NOMO-1 (cell line): ENCODE measurements at regions not wholly inside any gene's neighbourhood (a gene's known extent, or its start where the extent isn't known, plus 50 kb on each side); places are given as distances from the start of the nearest gene placed in this dataset.
"Not testable (repeated sequence)": the region's sequence is repeated elsewhere in the genome, so short reads cannot be mapped to it uniquely, and the experiment has no call there.

Experiments used
- DNase-seq, 2 experiments: peaks; one replicate each; lab custom pipeline; 2025; ENCODE audit not compliant: unreplicated experiment in 2 of 2; lab: John Stamatoyannopoulos, UW

DNA sequence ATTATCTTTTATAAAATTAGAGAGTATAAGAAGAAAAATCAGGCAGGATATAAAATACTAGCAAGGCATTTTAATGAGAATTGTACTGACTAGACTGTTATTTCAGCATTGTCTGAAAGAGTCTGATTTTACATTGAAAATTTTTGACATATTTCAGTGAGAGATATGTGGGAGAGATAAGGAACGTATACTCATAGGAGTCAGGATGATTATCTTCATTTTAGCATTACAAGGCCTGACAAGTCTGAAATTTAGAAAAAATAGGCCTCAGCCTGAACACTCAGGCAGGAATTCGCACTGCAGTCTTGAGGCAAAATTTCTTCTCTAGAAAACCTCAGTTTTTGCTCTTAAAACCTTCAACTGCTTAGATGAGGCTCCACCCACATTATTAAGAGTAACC lies 386.0 kb downstream of the HGF start:
- no peak for DNase-seq

- not testable (repeated sequence) for DNase-seq
Measured at GRCh38 chr7:81374641-81375040, 395.2 kb downstream of the HGF start.

DNA sequence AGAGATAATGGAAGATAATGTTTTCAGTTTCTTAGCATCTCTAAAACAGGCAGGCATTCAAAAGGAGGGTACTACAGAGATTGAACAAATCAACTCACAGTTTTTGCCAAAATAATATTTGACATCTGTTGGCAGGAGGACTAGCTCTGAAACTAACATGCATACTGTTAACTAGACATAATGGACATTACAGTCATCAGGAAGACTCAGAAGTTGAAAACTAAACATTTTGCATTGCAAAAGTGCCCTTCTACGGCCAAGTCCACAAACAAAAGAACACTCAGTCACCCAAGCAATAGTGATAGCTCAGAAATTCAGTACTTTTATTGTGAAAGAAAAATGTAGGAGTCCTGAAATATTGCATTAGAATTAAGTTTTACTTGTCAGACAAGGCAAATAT lies 399.0 kb downstream of the HGF start:
- no peak for DNase-seq

DNA sequence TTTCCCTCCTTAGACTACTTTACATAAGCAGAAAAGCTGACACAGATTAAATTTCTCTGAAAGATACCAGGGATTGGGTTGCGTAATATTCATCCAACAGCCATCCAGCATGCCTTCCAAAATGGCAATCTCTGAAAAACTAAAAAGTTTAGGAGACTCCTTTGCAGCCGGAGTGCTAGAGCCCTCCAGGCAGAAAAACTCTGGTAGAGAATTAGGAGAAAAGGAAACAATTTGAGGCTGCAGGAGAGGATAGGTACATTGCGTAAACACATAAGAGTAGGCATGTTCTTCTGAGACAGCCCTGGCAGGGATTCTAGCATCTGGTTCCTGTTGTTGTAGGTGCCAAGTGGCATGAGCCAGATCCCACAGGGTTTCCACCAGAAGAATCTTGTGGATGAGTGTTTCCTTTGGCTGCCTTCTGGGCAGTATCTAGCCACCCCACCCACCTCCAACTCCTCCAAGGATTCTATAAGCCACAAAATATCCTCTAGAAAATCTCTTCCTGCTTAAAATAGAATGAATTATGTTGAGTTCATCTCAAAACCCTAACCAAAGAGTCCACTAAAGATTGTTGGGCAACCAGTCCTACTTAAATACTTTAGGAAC lies 402.4 kb downstream of the HGF start:
- DNase-seq: no peak

DNA sequence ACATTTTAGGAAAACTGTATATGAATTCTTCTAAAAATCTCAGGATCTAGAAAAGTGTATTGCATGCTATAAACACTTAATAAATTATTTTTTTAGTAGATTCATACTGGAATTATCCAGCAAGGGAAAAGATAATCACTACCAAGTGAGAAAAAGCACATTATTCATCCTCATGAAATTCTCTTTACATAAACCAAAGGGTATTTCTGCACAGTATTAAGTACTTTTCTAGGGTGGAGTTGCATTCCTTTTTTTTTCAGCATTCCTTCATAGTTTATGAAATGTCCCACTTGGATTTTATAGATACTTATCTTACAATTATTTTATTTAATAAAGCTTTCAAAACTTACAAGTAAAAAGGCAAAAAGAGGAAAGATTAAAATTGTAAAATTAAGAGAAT lies 403.3 kb downstream of the HGF start:
- DNase-seq: no peak

DNA sequence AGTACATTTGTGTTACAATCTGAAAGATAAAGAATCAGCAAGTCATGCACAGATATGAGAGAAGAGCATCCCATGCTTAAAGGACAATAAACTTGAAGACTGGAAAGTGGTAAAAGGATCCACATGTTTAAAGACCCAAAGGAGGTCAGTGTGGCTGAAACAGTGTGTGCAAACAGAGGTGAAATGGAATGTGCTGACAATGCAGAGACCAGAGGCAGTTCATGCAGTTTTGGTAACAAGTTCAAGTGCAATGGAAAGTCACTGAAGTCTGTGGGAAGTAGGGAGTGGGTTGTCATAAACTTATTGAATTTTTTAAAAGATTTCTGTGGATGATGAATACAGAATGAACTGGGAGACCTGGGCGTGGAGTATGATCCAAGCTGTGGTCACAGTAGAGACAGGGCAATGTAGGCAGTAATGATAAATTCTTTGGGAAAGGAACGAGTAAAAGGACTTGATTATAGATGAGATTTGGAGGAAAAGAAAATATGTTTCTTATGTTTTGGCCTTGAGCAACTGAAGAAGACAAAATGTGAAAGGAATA lies 408.0 kb downstream of the HGF start:
- DNase-seq: no peak

DNA sequence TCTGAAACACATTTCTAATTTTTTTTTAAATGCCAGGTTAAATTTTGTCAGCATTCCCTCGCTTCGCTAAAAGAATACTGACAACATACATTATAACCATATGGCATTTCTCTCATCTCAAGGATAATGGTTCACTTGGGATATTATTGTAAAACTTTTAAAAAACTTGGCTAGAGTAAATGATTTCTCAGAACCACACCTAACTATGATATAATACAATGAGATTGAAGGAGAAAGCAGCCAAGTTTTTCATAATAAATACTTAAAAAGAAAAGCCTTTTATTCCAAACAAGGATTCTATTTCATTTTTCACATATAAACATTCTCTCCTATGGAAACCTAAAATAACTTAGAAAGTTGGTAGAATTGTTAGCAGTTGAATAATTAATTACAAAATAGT lies 413.9 kb downstream of the HGF start:
- DNase-seq: no peak

DNA sequence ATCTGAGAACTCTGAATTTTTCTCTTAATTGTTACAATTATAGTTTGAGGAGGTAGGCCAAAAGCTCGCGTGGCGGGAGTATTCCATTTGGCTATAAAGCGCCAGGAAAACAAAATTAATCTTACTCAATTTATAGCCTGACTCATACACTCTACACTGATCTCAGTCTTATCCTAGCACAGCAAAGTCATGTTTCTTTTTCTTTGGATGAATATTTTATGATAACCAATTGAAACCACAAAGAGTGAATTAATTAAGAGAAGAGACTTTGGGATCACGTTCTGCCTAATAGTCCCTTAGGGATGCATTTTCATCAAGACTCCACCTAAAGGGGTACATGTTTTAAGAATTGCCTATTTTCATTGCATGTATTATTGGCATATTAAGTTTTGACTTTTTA lies 420.8 kb downstream of the HGF start:
- no peak for DNase-seq

DNA sequence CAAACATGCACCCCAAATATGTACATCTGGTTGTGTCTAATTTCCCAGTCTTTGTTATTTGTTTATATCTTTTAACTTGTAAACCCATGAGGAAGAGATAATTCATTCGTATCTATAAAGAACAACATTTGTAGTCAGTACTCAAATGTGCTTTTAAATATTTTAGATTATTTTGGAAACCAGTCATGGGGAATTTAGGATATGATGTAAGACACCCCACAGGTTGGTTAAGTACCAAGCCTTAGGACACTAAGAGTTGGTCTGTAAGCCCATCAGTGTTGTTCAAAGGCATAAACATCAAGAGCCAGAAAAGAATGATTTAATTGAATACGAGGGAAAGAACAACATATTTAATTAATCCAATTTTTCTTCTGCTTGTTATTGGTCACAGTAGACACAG lies 421.1 kb upstream of the SEMA3C start:
- DNase-seq: no peak

- DNase-seq: no peak
Measured at GRCh38 chr7:81333536-81333935, 414.7 kb upstream of the SEMA3C start.

- DNase-seq: no peak
Measured at GRCh38 chr7:81333004-81333403, 414.2 kb upstream of the SEMA3C start.

GRCh38 chr7:81331061-81332018 lies 412.5 kb upstream of the SEMA3C start:
- no peak for DNase-seq

- DNase-seq: no peak
Measured at GRCh38 chr7:81330108-81330507, 411.3 kb upstream of the SEMA3C start.

DNA sequence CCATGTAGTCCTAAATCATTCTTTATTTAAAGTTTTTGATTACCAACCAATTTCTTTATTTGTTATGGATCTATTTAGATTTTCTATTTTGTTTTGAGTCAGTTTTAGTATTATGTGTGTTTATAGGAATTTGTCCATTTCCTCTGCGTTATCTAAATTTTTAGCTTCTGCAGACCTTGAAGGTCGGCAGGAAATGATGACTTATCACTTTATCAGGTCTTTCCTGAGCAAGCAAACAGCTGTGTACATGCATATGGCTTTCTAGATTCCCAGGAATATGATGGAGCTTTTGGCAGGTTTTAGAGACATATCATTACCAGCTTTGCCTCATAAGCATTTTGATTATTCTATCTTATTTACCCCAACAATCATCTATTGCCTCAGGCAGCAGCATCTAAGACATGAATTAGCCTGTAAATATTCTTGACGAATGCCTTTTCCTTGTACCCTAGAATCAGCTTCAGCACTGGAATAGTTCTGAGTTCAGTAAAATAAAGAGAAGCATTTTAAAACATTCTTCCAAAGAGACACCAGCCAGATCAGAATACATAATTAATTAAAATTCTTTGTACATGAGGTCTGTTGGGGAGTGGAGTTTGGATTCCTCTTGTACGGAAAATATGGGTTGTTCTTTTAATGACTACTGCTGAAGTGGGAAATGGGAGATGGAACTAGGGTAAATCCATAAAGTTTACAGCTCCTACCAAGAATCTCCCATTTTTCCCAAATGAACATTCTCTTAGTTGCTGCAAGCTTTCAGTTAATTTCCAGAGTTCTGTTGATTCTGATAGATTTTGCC lies 408.8 kb upstream of the SEMA3C start:
- no peak for DNase-seq

DNA sequence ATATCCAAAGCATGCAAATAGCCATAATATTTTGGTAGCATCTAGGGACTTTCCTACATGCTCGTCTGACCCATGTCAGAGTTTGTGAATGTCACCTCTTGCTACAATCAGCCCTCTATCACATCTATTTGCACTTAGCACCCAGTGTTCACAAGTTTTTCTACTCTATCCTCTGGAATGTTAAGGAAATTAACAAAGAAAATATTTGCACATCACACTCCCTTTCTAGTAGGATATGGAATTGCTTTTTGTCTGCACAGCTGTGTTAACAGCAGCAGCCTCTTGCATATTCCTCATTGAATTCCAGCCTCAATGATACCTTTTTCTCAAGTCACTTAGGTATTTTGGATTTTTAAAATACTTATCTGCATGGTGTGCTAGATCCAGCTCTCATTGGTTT lies 403.1 kb upstream of the SEMA3C start:
- DNase-seq: no peak

DNA sequence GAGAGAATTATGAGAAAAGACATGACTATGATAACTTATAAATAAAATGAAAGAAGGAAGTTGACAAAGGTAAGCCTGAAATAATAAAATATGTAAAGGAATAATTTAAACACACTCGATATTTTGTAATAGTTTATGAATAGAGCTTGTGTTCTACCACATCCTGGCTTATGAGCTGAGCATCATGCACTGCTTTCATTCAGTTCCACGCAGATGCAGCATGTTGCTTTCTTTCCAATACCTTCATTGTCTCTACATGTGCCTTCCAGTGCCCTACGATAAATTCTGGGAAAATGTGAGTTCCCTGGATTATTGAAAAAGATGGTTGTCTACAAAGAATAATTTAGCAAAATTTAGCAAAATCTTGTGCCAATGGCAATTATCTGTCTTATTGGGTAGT lies 398.9 kb upstream of the SEMA3C start:
- DNase-seq: no peak

GRCh38 chr7:81308643-81309322 lies 389.9 kb upstream of the SEMA3C start:
- DNase-seq: no peak

DNA sequence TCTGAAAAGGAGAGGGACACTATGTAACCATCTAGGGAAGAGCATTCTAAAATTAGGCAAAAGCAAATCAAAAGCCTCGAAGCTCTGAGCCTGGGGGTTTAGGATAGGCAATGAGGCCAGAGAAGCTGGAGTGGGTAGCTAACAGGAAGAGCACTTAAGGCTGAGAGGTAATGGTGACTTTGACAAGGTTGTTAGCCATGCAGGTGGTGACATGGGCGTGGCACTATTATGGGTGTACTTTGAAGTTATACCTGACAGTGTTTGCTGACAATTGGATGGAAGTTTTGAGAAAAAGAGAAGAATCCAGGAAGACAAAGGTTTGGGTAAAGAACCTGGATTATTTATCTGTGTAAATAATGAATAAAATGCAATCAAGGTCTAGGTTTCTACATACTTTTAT lies 383.0 kb upstream of the SEMA3C start:
- DNase-seq: no peak

- no peak for DNase-seq
Measured at GRCh38 chr7:81300753-81301152, 381.9 kb upstream of the SEMA3C start.

- DNase-seq: no peak
Measured at GRCh38 chr7:81299711-81300110, 380.9 kb upstream of the SEMA3C start.
